ENCODE measurements at regions not wholly inside any gene's neighbourhood (a gene's known extent, or its start where the extent isn't known, plus 50 kb on each side); places are given as distances from the start of the nearest gene placed in this dataset.
"Not testable (repeated sequence)": the region's sequence is repeated elsewhere in the genome, so short reads cannot be mapped to it uniquely, and the experiment has no call there.

GRCh38 chr20:11172881-11173280, 499.1 kb upstream of the JAG1 start:
- no peak overlapping the region for H3K9ac ChIP-seq (ENCODE audit: low read depth, low read length)
- H3K9me3 ChIP-seq (ENCODE audit: control insufficient read depth, insufficient read depth, low read length): no peaks in the 10 kb centered on the region
- no peaks in the 10 kb centered on the region for H3K36me3 ChIP-seq (ENCODE audit: insufficient read depth, low read length)
- no peaks in the 10 kb centered on the region for H3K4me1 ChIP-seq (ENCODE audit: insufficient read depth, low read length)

- no peaks in the 10 kb centered on the region for H3K4me1 ChIP-seq (ENCODE audit: insufficient read depth, low read length)
- no peaks in the 10 kb centered on the region for H3K36me3 ChIP-seq (ENCODE audit: insufficient read depth, low read length)
- H3K9ac ChIP-seq (ENCODE audit: low read depth, low read length): no peak overlapping the region
- H3K9me3 ChIP-seq (ENCODE audit: control insufficient read depth, insufficient read depth, low read length): no peaks in the 10 kb centered on the region
These were observed 500.1 kb upstream of the JAG1 start for GRCh38 chr20:11173916-11174315.

- Histone ChIP-seq H3K36me3 (ENCODE audit: insufficient read depth, low read length) (no peaks in the 10 kb centered on the region), H3K4me1 (ENCODE audit: insufficient read depth, low read length) (no peaks in the 10 kb centered on the region), H3K9me3 (ENCODE audit: control insufficient read depth, insufficient read depth, low read length) (peaks cover under 1% of the 10 kb centered on the region; the same call in 1 of the 2 replicates), H3K9ac (ENCODE audit: low read depth, low read length) (no peak overlapping the region)
These were observed 501.1 kb upstream of the JAG1 start for GRCh38 chr20:11174861-11175260.

- H3K9ac ChIP-seq (ENCODE audit: low read depth, low read length): no peak overlapping the region
- no peaks in the 10 kb centered on the region for H3K36me3 ChIP-seq (ENCODE audit: insufficient read depth, low read length)
- H3K9me3 ChIP-seq (ENCODE audit: control insufficient read depth, insufficient read depth, low read length): peaks cover 4% of the 10 kb centered on the region; the same call in 1 of the 2 replicates
- H3K4me1 ChIP-seq (ENCODE audit: insufficient read depth, low read length): no peaks in the 10 kb centered on the region
These were observed 502.6 kb upstream of the JAG1 start for GRCh38 chr20:11176431-11176830.

- Histone ChIP-seq H3K4me1 (ENCODE audit: insufficient read depth, low read length) (no peaks in the 10 kb centered on the region), H3K36me3 (ENCODE audit: insufficient read depth, low read length) (no peaks in the 10 kb centered on the region), H3K9ac (ENCODE audit: low read depth, low read length) (no peak overlapping the region), H3K9me3 (ENCODE audit: control insufficient read depth, insufficient read depth, low read length) (peaks cover 8% of the 10 kb centered on the region)
These were observed 505.3 kb upstream of the JAG1 start for GRCh38 chr20:11178946-11179654.

- Histone ChIP-seq H3K4me1 (ENCODE audit: insufficient read depth, low read length) (no peaks in the 10 kb centered on the region), H3K9ac (ENCODE audit: low read depth, low read length) (no peak overlapping the region), H3K9me3 (ENCODE audit: control insufficient read depth, insufficient read depth, low read length) (peaks cover 8% of the 10 kb centered on the region)
These were observed 506.4 kb upstream of the JAG1 start for GRCh38 chr20:11180186-11180585.

GRCh38 chr20:11181129-11181528, 507.3 kb upstream of the JAG1 start:
- H3K4me1 ChIP-seq (ENCODE audit: insufficient read depth, low read length); H3K9ac ChIP-seq (ENCODE audit: low read depth, low read length); H3K36me3 ChIP-seq (ENCODE audit: insufficient read depth, low read length); H3K9me3 ChIP-seq (ENCODE audit: control insufficient read depth, insufficient read depth, low read length): not testable (repeated sequence)

More at GRCh38 chr20:11180186-11180585, 506.4 kb upstream of the JAG1 start:
- H3K36me3 ChIP-seq (ENCODE audit: insufficient read depth, low read length): no peaks in the 10 kb centered on the region

GRCh38 chr20:11181966-11182365, 508.2 kb upstream of the JAG1 start:
- Histone ChIP-seq H3K4me1 (ENCODE audit: insufficient read depth, low read length) (no peaks in the 10 kb centered on the region), H3K9me3 (ENCODE audit: control insufficient read depth, insufficient read depth, low read length) (peaks cover 8% of the 10 kb centered on the region), H3K9ac (ENCODE audit: low read depth, low read length) (no peak overlapping the region), H3K36me3 (ENCODE audit: insufficient read depth, low read length) (no peaks in the 10 kb centered on the region)

GRCh38 chr20:11182720-11183119, 508.9 kb upstream of the JAG1 start:
- Histone ChIP-seq H3K36me3 (ENCODE audit: insufficient read depth, low read length) (no peaks in the 10 kb centered on the region), H3K9ac (ENCODE audit: low read depth, low read length) (no peak overlapping the region), H3K4me1 (ENCODE audit: insufficient read depth, low read length) (no peaks in the 10 kb centered on the region), H3K9me3 (ENCODE audit: control insufficient read depth, insufficient read depth, low read length) (peaks cover 8% of the 10 kb centered on the region)

GRCh38 chr20:11186301-11187008, 512.7 kb upstream of the JAG1 start:
- Histone ChIP-seq H3K9ac (ENCODE audit: low read depth, low read length) (no peak overlapping the region), H3K9me3 (ENCODE audit: control insufficient read depth, insufficient read depth, low read length) (peaks cover 4% of the 10 kb centered on the region; the same call in 1 of the 2 replicates), H3K4me1 (ENCODE audit: insufficient read depth, low read length) (no peaks in the 10 kb centered on the region), H3K36me3 (ENCODE audit: insufficient read depth, low read length) (no peaks in the 10 kb centered on the region)

- H3K9me3 ChIP-seq (ENCODE audit: control insufficient read depth, insufficient read depth, low read length): no peaks in the 10 kb centered on the region; the same call in 1 of the 2 replicates
- H3K9ac ChIP-seq (ENCODE audit: low read depth, low read length): no peak overlapping the region
- no peaks in the 10 kb centered on the region for H3K4me1 ChIP-seq (ENCODE audit: insufficient read depth, low read length)
- H3K36me3 ChIP-seq (ENCODE audit: insufficient read depth, low read length): no peaks in the 10 kb centered on the region
These were observed 515.2 kb upstream of the JAG1 start for GRCh38 chr20:11188843-11189603.

- Histone ChIP-seq H3K9me3 (ENCODE audit: control insufficient read depth, insufficient read depth, low read length) (no peaks in the 10 kb centered on the region), H3K4me1 (ENCODE audit: insufficient read depth, low read length) (no peaks in the 10 kb centered on the region), H3K9ac (ENCODE audit: low read depth, low read length) (no peak overlapping the region), H3K36me3 (ENCODE audit: insufficient read depth, low read length) (no peaks in the 10 kb centered on the region)
These were observed 516.9 kb upstream of the JAG1 start for GRCh38 chr20:11190741-11191140.

- Histone ChIP-seq H3K4me1 (ENCODE audit: insufficient read depth, low read length) (no peaks in the 10 kb centered on the region), H3K36me3 (ENCODE audit: insufficient read depth, low read length) (no peaks in the 10 kb centered on the region), H3K9ac (ENCODE audit: low read depth, low read length) (no peak overlapping the region), H3K9me3 (ENCODE audit: control insufficient read depth, insufficient read depth, low read length) (no peaks in the 10 kb centered on the region)
These were observed 518.3 kb upstream of the JAG1 start for GRCh38 chr20:11192106-11192505.

GRCh38 chr20:11193241-11193640, 519.4 kb upstream of the JAG1 start:
- no peak overlapping the region for H3K9ac ChIP-seq (ENCODE audit: low read depth, low read length)
- no peaks in the 10 kb centered on the region for H3K36me3 ChIP-seq (ENCODE audit: insufficient read depth, low read length)
- H3K9me3 ChIP-seq (ENCODE audit: control insufficient read depth, insufficient read depth, low read length): no peaks in the 10 kb centered on the region
- H3K4me1 ChIP-seq (ENCODE audit: insufficient read depth, low read length): no peaks in the 10 kb centered on the region
